HepG2 (cell line): ENCODE measurements at regions not wholly inside any gene's neighbourhood (a gene's known extent, or its start where the extent isn't known, plus 50 kb on each side); places are given as distances from the start of the nearest gene placed in this dataset.

Experiments used
- ATAC-seq: fragments of 200-7000 bp; cut with Tn5 transposase; 3 replicates; pipeline ENCODE4 v1.9.1; 2020; ENCODE audit warnings: mild to moderate bottlenecking, moderate library complexity
- BruUV-seq: library from RNA; stranded (reverse); fragments of 400-500 nt; replicated peaks from 2 replicates; lab custom pipeline; 2021; lab: Mats Ljungman, UMichigan
- CTCF ChIA-PET: fragments of 300-600 bp; formaldehyde crosslinking; extraction: SDS; loops from one replicate; lab custom pipeline; 2021; ENCODE audit warnings: low total read pairs, inconsistent platforms, low intra/inter-chr PET ratio; lab: Yijun Ruan, JAX
- POLR2A ChIA-PET: fragments of 350-600 bp; sonication (Branson Sonifier 250); formaldehyde crosslinking; loops from one replicate; lab custom pipeline; 2020; ENCODE audit warnings: antibody characterized with exemption, inconsistent platforms; lab: Yijun Ruan, JAX
- DNase-seq: peaks from one replicate; pipeline ENCODE4 v3.0.0-alpha.2; 2015; ENCODE audit warnings: low spot score
- FAIRE-seq: peaks from 3 replicates; lab custom pipeline; 2011; peaks lifted over from hg19 to GRCh38; lab: Jason Lieb, UNC
- H2AFZ ChIP-seq: one replicate; pipeline ENCODE4 v1.6.1; 2011; ENCODE audit warnings: low read length, inconsistent platforms
- H3K27ac ChIP-seq: fragments of 300-600 bp; 3 replicates; pipeline ENCODE4 v1.8.0; 2011; ENCODE audit warnings: mixed run types, mild to moderate bottlenecking, mixed read lengths, low read length, inconsistent platforms; ENCODE audit not compliant: insufficient read depth; ENCODE audit errors: extremely low read length
- H3K27me3 ChIP-seq, 2 experiments: fragments of 200-600 bp in 1 of 2; 2 replicates in 1 of 2; 3 replicates in 1 of 2; pipeline versions ENCODE4 v1.6.0 to v1.8.0; 2011; ENCODE audit warnings: low read length in 2 of 2, mild to moderate bottlenecking in 2 of 2, moderate library complexity in 2 of 2, inconsistent platforms in 1 of 2; ENCODE audit not compliant: insufficient read depth in 2 of 2, control insufficient read depth in 1 of 2
- H3K36me3 ChIP-seq, 2 experiments: fragments of 200-600 bp in 1 of 2; replicated peaks in 1 of 2; 2 replicates in 1 of 2; 3 replicates in 1 of 2; pipeline versions ENCODE4 v1.5.1 to v1.8.0; 2011; ENCODE audit warnings: low read length in 2 of 2, inconsistent platforms in 1 of 2; ENCODE audit not compliant: insufficient read depth in 2 of 2, control insufficient read depth in 1 of 2
- H3K4me1 ChIP-seq: 2 replicates; pipeline ENCODE4 v1.5.1; 2012; ENCODE audit warnings: low read length, inconsistent platforms; ENCODE audit not compliant: insufficient read depth
- H3K4me2 ChIP-seq: 2 replicates; pipeline ENCODE4 v1.6.0; 2011; ENCODE audit warnings: low read depth, low read length, inconsistent platforms
- H3K4me3 ChIP-seq, 3 experiments: fragments of 200-600 bp in 1 of 3; sonication (generic), shearing (Covaris generic) in 1 of 3; replicated peaks in 1 of 3; 2 replicates each; pipeline ENCODE4 v1.5.1; 2011 to 2016; ENCODE audit warnings: low read length in 3 of 3, inconsistent platforms in 2 of 3, low read depth in 2 of 3, mild to moderate bottlenecking in 2 of 3, control low read depth in 1 of 3, mixed read lengths in 1 of 3; ENCODE audit not compliant: insufficient read depth in 1 of 3
- H3K79me2 ChIP-seq: one replicate; pipeline ENCODE4 v1.6.1; 2011; ENCODE audit warnings: low read length, inconsistent platforms; ENCODE audit not compliant: insufficient read depth
- H3K9ac ChIP-seq: 2 replicates; pipeline ENCODE4 v1.6.0; 2011; ENCODE audit warnings: mild to moderate bottlenecking, low read depth, low read length, inconsistent platforms; ENCODE audit not compliant: insufficient read depth
- H3K9me3 ChIP-seq: 2 replicates; pipeline ENCODE4 v1.5.1; 2012; ENCODE audit warnings: mild to moderate bottlenecking, low read length
- H4K20me1 ChIP-seq: 2 replicates; pipeline ENCODE4 v1.6.0; 2011; ENCODE audit warnings: inconsistent platforms, mild to moderate bottlenecking, low read length, moderate library complexity; ENCODE audit not compliant: insufficient read depth
- FOXO4 ChIP-seq: sonication (generic); formaldehyde crosslinking; conservative IDR thresholded peaks from 2 replicates; pipeline ENCODE4 v1.8.1; 2023; ENCODE audit warnings: missing genetic modification reagents
- NFRKB ChIP-seq: fragments of 450-650 bp; IDR thresholded peaks from 2 replicates; pipeline ENCODE4 v1.6.1; 2017
- PAWR ChIP-seq: sonication (generic); formaldehyde crosslinking; IDR thresholded peaks from 2 replicates; pipeline ENCODE4 v1.4.0; 2020; ENCODE audit warnings: missing genetic modification reagents, mild to moderate bottlenecking, borderline replicate concordance
- RFXANK ChIP-seq: IDR thresholded peaks from 2 replicates; pipeline ENCODE4 v1.6.1; 2016
- TP53 ChIP-seq: sonication (generic); formaldehyde crosslinking; conservative IDR thresholded peaks from 2 replicates; pipeline ENCODE4 v1.4.0; 2020; ENCODE audit warnings: missing genetic modification reagents
- WIZ ChIP-seq: sonication (generic); formaldehyde crosslinking; IDR thresholded peaks from 2 replicates; pipeline ENCODE4 v1.5.1; 2020; ENCODE audit warnings: mild to moderate bottlenecking, missing genetic modification reagents
- ZNF235 ChIP-seq: sonication (generic); formaldehyde crosslinking; IDR thresholded peaks from 2 replicates; pipeline ENCODE4 v1.8.1; 2023; ENCODE audit warnings: mild to moderate bottlenecking, missing genetic modification reagents, borderline replicate concordance
- ZNF317 ChIP-seq: sonication (generic); formaldehyde crosslinking; IDR thresholded peaks from 2 replicates; pipeline ENCODE4 v1.5.0; 2020; ENCODE audit warnings: mild to moderate bottlenecking, missing genetic modification reagents
- ZNF335 ChIP-seq: sonication (generic); formaldehyde crosslinking; IDR thresholded peaks from 2 replicates; pipeline ENCODE4 v1.4.0; 2020; ENCODE audit warnings: missing genetic modification reagents
- ZNF431 ChIP-seq: sonication (generic); formaldehyde crosslinking; IDR thresholded peaks from 2 replicates; pipeline ENCODE4 v1.9.0; 2022; ENCODE audit warnings: missing genetic modification reagents, low read depth, mild to moderate bottlenecking, borderline replicate concordance
- ZNF441 ChIP-seq: sonication (generic); formaldehyde crosslinking; IDR thresholded peaks from 2 replicates; pipeline ENCODE4 v1.7.0; 2021; ENCODE audit warnings: missing genetic modification reagents, borderline replicate concordance
- ZNF496 ChIP-seq: sonication (generic); formaldehyde crosslinking; IDR thresholded peaks from 2 replicates; pipeline ENCODE4 v1.8.1; 2023; ENCODE audit warnings: mild to moderate bottlenecking, moderate library complexity, missing genetic modification reagents; ENCODE audit not compliant: insufficient replicate concordance
- ZNF761 ChIP-seq: sonication (generic); formaldehyde crosslinking; conservative IDR thresholded peaks from 2 replicates; pipeline ENCODE4 v1.4.0; 2020; ENCODE audit warnings: mild to moderate bottlenecking, missing genetic modification reagents
- ZNF770 ChIP-seq: sonication (generic); formaldehyde crosslinking; IDR thresholded peaks from 2 replicates; pipeline ENCODE4 v1.5.0; 2020; ENCODE audit warnings: mild to moderate bottlenecking, missing genetic modification reagents
- ZNF839 ChIP-seq: sonication (generic); formaldehyde crosslinking; IDR thresholded peaks from 2 replicates; pipeline ENCODE4 v1.4.0; 2020; ENCODE audit warnings: missing genetic modification reagents, mild to moderate bottlenecking, borderline replicate concordance
- WGBS: methylation state at CpG from one replicate; pipeline ENCODE4 v1.1.6; 2017; ENCODE audit warnings: low lambda C conversion rate; 5-methylcytosine and 5-hydroxymethylcytosine counted together
- in situ Hi-C: cut with HindIII; loops from 2 replicates; pipeline ENCODE4 v1.10.0; 2017; ENCODE audit warnings: low pct_unique_long_range_greater_than_20kb; ENCODE audit not compliant: extremely low pct_ligation_motif_present
- intact Hi-C: fragments of 100-400 bp; cut with micrococcal nuclease; formaldehyde crosslinking; loops from one replicate; pipeline ENCODE4 v1.10.0; 2022; ENCODE audit not compliant: unreplicated experiment
- TF ChIP-seq, protein P1 (sequence below): sonication (generic); formaldehyde crosslinking; IDR thresholded peaks from 2 replicates; pipeline ENCODE4 v1.8.1; 2023; ENCODE audit warnings: missing genetic modification reagents, mild to moderate bottlenecking, borderline replicate concordance
- TF ChIP-seq, protein P2 (sequence below): sonication (generic); formaldehyde crosslinking; IDR thresholded peaks from 2 replicates; pipeline ENCODE4 v1.4.0; 2020; ENCODE audit warnings: missing genetic modification reagents
- TF ChIP-seq, protein P3 (sequence below): sonication (generic); formaldehyde crosslinking; IDR thresholded peaks from 2 replicates; pipeline ENCODE4 v1.4.0; 2020; ENCODE audit warnings: missing genetic modification reagents

GRCh38 chr2:8118940-8119781, 562.7 kb upstream of the ID2 start:
- Histone ChIP-seq H4K20me1 (no peaks in the 10 kb centered on the region), H3K36me3 (no peaks in the 10 kb centered on the region), H3K9me3 (no peaks in the 10 kb centered on the region), H3K4me3 (0 out of 6 replicates have a peak overlapping the region, but pooled peaks of 2 of the 3 experiments have one; percentile 12 to 25), H3K4me2 (peak overlapping the region; percentile 72), H3K9ac (peak overlapping the region; percentile 83), H3K27me3 (no peaks in the 10 kb centered on the region), H2AFZ (no peak overlapping the region), H3K27ac (peak overlapping the region; percentile 96), H3K4me1 (peaks cover 90% of the 10 kb centered on the region), H3K79me2 (no peaks in the 10 kb centered on the region)
- no peak for FAIRE-seq
- in situ Hi-C loops (no loop called here), intact Hi-C loops (loop anchor here (1.0 to 2.0 kb wide), 2 partner anchors 16 to 20 kb away; no protein-coding TSS in a partner anchor)
- ChIA-PET POLR2A (interaction anchor here (0.7 to 2.5 kb wide), 13 partner anchors 10 to 563 kb away, joined by 3 to 36 read pairs (median 5); partner anchors contain the start of gene ID2), CTCF (no interaction called here)
- 77% methylated on average over 14 of the region's 14 CpGs for WGBS
- peak; percentile 20 for ATAC-seq
- BruUV-seq, result no TSS peak
- DNase-seq, result no peak
- TF ChIP-seq ZNF770 (CRISPR knock-in tag) (no peak), PAWR (CRISPR knock-in tag) (no peak), ZNF317 (CRISPR knock-in tag) (peak; percentile 62; the same call in 1 of the 2 replicates), ZNF441 (CRISPR knock-in tag) (no peak), NFRKB (no peak), RFXANK (CRISPR knock-in tag) (no peak), ZNF761 (CRISPR knock-in tag) (no peak), FOXO4 (CRISPR knock-in tag) (no peak), TP53 (CRISPR knock-in tag) (no peak), ZNF235 (no peak), ZNF335 (CRISPR knock-in tag) (no peak), ZNF496 (CRISPR knock-in tag) (no peak), ZNF839 (CRISPR knock-in tag) (no peak; the same call in 1 of the 2 replicates), ZNF431 (no peak), WIZ (CRISPR knock-in tag) (no peak)
- TF ChIP-seq, protein P1, sequence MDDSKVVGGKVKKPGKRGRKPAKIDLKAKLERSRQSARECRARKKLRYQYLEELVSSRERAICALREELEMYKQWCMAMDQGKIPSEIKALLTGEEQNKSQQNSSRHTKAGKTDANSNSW (CRISPR knock-in tag), result no peak
- TF ChIP-seq, protein P2, sequence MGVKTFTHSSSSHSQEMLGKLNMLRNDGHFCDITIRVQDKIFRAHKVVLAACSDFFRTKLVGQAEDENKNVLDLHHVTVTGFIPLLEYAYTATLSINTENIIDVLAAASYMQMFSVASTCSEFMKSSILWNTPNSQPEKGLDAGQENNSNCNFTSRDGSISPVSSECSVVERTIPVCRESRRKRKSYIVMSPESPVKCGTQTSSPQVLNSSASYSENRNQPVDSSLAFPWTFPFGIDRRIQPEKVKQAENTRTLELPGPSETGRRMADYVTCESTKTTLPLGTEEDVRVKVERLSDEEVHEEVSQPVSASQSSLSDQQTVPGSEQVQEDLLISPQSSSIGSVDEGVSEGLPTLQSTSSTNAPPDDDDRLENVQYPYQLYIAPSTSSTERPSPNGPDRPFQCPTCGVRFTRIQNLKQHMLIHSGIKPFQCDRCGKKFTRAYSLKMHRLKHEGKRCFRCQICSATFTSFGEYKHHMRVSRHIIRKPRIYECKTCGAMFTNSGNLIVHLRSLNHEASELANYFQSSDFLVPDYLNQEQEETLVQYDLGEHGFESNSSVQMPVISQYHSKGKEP (CRISPR knock-in tag), result no peak
- TF ChIP-seq, protein P3, sequence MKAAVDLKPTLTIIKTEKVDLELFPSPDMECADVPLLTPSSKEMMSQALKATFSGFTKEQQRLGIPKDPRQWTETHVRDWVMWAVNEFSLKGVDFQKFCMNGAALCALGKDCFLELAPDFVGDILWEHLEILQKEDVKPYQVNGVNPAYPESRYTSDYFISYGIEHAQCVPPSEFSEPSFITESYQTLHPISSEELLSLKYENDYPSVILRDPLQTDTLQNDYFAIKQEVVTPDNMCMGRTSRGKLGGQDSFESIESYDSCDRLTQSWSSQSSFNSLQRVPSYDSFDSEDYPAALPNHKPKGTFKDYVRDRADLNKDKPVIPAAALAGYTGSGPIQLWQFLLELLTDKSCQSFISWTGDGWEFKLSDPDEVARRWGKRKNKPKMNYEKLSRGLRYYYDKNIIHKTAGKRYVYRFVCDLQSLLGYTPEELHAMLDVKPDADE (CRISPR knock-in tag), result no peak
